ENCODE measurements at regions not wholly inside any gene's neighbourhood (a gene's known extent, or its start where the extent isn't known, plus 50 kb on each side); places are given as distances from the start of the nearest gene placed in this dataset.

- Mint-ChIP-seq H3K27me3 (ENCODE audit: low read depth) (peaks cover 2% of the 10 kb centered on the region), H3K4me3 (no peak overlapping the region), H3K4me1 (ENCODE audit: low read depth) (no peaks in the 10 kb centered on the region), H3K27ac (no peak overlapping the region), H3K36me3 (ENCODE audit: low read depth) (no peaks in the 10 kb centered on the region), H3K9me3 (no peaks in the 10 kb centered on the region)
- intact Hi-C loops (cut with micrococcal nuclease): no loop called here
- no peak for DNase-seq
- CTCF ChIA-PET: no interaction called here
Measured at GRCh38 chr3:55369141-55369847, 117.8 kb downstream of the WNT5A start.

GRCh38 chr3:55368366-55368765, 118.7 kb downstream of the WNT5A start:
- Mint-ChIP-seq H3K9me3 (no peaks in the 10 kb centered on the region), H3K27ac (no peak overlapping the region), H3K4me1 (ENCODE audit: low read depth) (no peaks in the 10 kb centered on the region), H3K4me3 (no peak overlapping the region), H3K27me3 (ENCODE audit: low read depth) (peaks cover under 1% of the 10 kb centered on the region), H3K36me3 (ENCODE audit: low read depth) (no peaks in the 10 kb centered on the region)
- DNase-seq: no peak
- intact Hi-C loops (cut with micrococcal nuclease): no loop called here
- CTCF ChIA-PET: no interaction called here

GRCh38 chr3:55367384-55367783, 119.7 kb downstream of the WNT5A start:
- Mint-ChIP-seq H3K9me3 (no peaks in the 10 kb centered on the region), H3K4me1 (ENCODE audit: low read depth) (no peaks in the 10 kb centered on the region), H3K36me3 (ENCODE audit: low read depth) (no peaks in the 10 kb centered on the region), H3K27ac (no peak overlapping the region), H3K4me3 (no peak overlapping the region), H3K27me3 (ENCODE audit: low read depth) (no peaks in the 10 kb centered on the region)
- CTCF ChIA-PET: no interaction called here
- no peak for DNase-seq
- intact Hi-C loops (cut with micrococcal nuclease): no loop called here

- intact Hi-C loops (cut with micrococcal nuclease): no loop called here
- Mint-ChIP-seq H3K27ac (no peak overlapping the region), H3K4me1 (ENCODE audit: low read depth) (no peaks in the 10 kb centered on the region), H3K9me3 (no peaks in the 10 kb centered on the region), H3K36me3 (ENCODE audit: low read depth) (no peaks in the 10 kb centered on the region), H3K27me3 (ENCODE audit: low read depth) (peaks cover 2% of the 10 kb centered on the region), H3K4me3 (no peak overlapping the region)
- CTCF ChIA-PET: no interaction called here
- no peak for DNase-seq
Measured at GRCh38 chr3:55364421-55364820, 122.7 kb downstream of the WNT5A start.

- H3K9me3 Mint-ChIP-seq: no peaks in the 10 kb centered on the region
- CTCF ChIA-PET: no interaction called here
- peaks cover 2% of the 10 kb centered on the region for H3K27me3 Mint-ChIP-seq (ENCODE audit: low read depth)
- no peak for DNase-seq
- H3K36me3 Mint-ChIP-seq (ENCODE audit: low read depth): no peaks in the 10 kb centered on the region
- H3K4me3 Mint-ChIP-seq: no peak overlapping the region
- intact Hi-C loops (cut with micrococcal nuclease): no loop called here
- no peak overlapping the region for H3K27ac Mint-ChIP-seq
- H3K4me1 Mint-ChIP-seq (ENCODE audit: low read depth): no peaks in the 10 kb centered on the region
Measured at GRCh38 chr3:55362210-55362960, 124.7 kb downstream of the WNT5A start.

- Mint-ChIP-seq H3K27me3 (ENCODE audit: low read depth) (peaks cover 2% of the 10 kb centered on the region), H3K4me1 (ENCODE audit: low read depth) (no peaks in the 10 kb centered on the region), H3K4me3 (no peak overlapping the region), H3K36me3 (ENCODE audit: low read depth) (no peaks in the 10 kb centered on the region), H3K27ac (no peak overlapping the region), H3K9me3 (no peaks in the 10 kb centered on the region)
- no peak for DNase-seq
- CTCF ChIA-PET: no interaction called here
- intact Hi-C loops (cut with micrococcal nuclease): no loop called here
Measured at GRCh38 chr3:55357796-55358195, 129.3 kb downstream of the WNT5A start.

GRCh38 chr3:55352668-55353067, 134.4 kb downstream of the WNT5A start:
- CTCF ChIA-PET: no interaction called here
- no peaks in the 10 kb centered on the region for H3K36me3 Mint-ChIP-seq (ENCODE audit: low read depth)
- intact Hi-C loops (cut with micrococcal nuclease): no loop called here
- no peaks in the 10 kb centered on the region for H3K27me3 Mint-ChIP-seq (ENCODE audit: low read depth)
- H3K4me1 Mint-ChIP-seq (ENCODE audit: low read depth): no peaks in the 10 kb centered on the region
- no peak overlapping the region for H3K27ac Mint-ChIP-seq
- H3K9me3 Mint-ChIP-seq: no peaks in the 10 kb centered on the region
- no peak for DNase-seq
- H3K4me3 Mint-ChIP-seq: no peak overlapping the region

- H3K4me3 Mint-ChIP-seq: no peak overlapping the region
- H3K27ac Mint-ChIP-seq: no peak overlapping the region
- no peaks in the 10 kb centered on the region for H3K27me3 Mint-ChIP-seq (ENCODE audit: low read depth)
- no peaks in the 10 kb centered on the region for H3K36me3 Mint-ChIP-seq (ENCODE audit: low read depth)
- H3K9me3 Mint-ChIP-seq: no peaks in the 10 kb centered on the region
- H3K4me1 Mint-ChIP-seq (ENCODE audit: low read depth): no peaks in the 10 kb centered on the region
- intact Hi-C loops (cut with micrococcal nuclease): no loop called here
- CTCF ChIA-PET: no interaction called here
- no peak for DNase-seq
Measured at GRCh38 chr3:55349851-55350250, 137.3 kb downstream of the WNT5A start.

GRCh38 chr3:55343486-55344357, 143.4 kb downstream of the WNT5A start:
- H3K4me1 Mint-ChIP-seq (ENCODE audit: low read depth): no peaks in the 10 kb centered on the region
- CTCF ChIA-PET: no interaction called here
- no peaks in the 10 kb centered on the region for H3K36me3 Mint-ChIP-seq (ENCODE audit: low read depth)
- H3K9me3 Mint-ChIP-seq: no peaks in the 10 kb centered on the region
- intact Hi-C loops (cut with micrococcal nuclease): no loop called here
- H3K4me3 Mint-ChIP-seq: no peak overlapping the region
- H3K27ac Mint-ChIP-seq: no peak overlapping the region
- no peak for DNase-seq
- no peaks in the 10 kb centered on the region for H3K27me3 Mint-ChIP-seq (ENCODE audit: low read depth)

GRCh38 chr3:55341502-55342031, 145.5 kb downstream of the WNT5A start:
- H3K36me3 Mint-ChIP-seq (ENCODE audit: low read depth): no peaks in the 10 kb centered on the region
- CTCF ChIA-PET: no interaction called here
- intact Hi-C loops (cut with micrococcal nuclease): no loop called here
- DNase-seq: no peak
- H3K4me3 Mint-ChIP-seq: no peak overlapping the region
- no peaks in the 10 kb centered on the region for H3K27me3 Mint-ChIP-seq (ENCODE audit: low read depth)
- no peaks in the 10 kb centered on the region for H3K9me3 Mint-ChIP-seq
- H3K27ac Mint-ChIP-seq: no peak overlapping the region
- no peaks in the 10 kb centered on the region for H3K4me1 Mint-ChIP-seq (ENCODE audit: low read depth)

GRCh38 chr3:55339819-55340218, 147.3 kb downstream of the WNT5A start:
- intact Hi-C loops (cut with micrococcal nuclease): no loop called here
- Mint-ChIP-seq H3K36me3 (ENCODE audit: low read depth) (no peaks in the 10 kb centered on the region), H3K4me3 (no peak overlapping the region), H3K9me3 (no peaks in the 10 kb centered on the region), H3K27me3 (ENCODE audit: low read depth) (no peaks in the 10 kb centered on the region), H3K27ac (no peak overlapping the region), H3K4me1 (ENCODE audit: low read depth) (no peaks in the 10 kb centered on the region)
- DNase-seq: no peak
- CTCF ChIA-PET: no interaction called here

GRCh38 chr3:55339390-55339789, 147.7 kb downstream of the WNT5A start:
- H3K36me3 Mint-ChIP-seq (ENCODE audit: low read depth): no peaks in the 10 kb centered on the region
- intact Hi-C loops (cut with micrococcal nuclease): no loop called here
- H3K4me1 Mint-ChIP-seq (ENCODE audit: low read depth): no peaks in the 10 kb centered on the region
- H3K9me3 Mint-ChIP-seq: no peaks in the 10 kb centered on the region
- no peak overlapping the region for H3K4me3 Mint-ChIP-seq
- no peak overlapping the region for H3K27ac Mint-ChIP-seq
- DNase-seq: no peak
- H3K27me3 Mint-ChIP-seq (ENCODE audit: low read depth): no peaks in the 10 kb centered on the region
- CTCF ChIA-PET: no interaction called here

All from activated naive CD4-positive, alpha-beta T cell treated with anti-CD3 and anti-CD28 coated beads for 36 hours (primary cell).